Nephron progenitor cell (in vitro differentiated cells): ENCODE measurements at regions not wholly inside any gene's neighbourhood (a gene's known extent, or its start where the extent isn't known, plus 50 kb on each side); places are given as distances from the start of the nearest gene placed in this dataset.
A peak's percentile ranks its signal among the peaks of the same experiment; 100 is the strongest.

ENCODE experiments used
- DNase-seq: peaks from one replicate; pipeline ENCODE4 v3.0.0; 2021
- H3K27ac Mint-ChIP-seq: 2 replicates; pipeline ENCODE4 v1.8.0; 2021; ENCODE audit warnings: mild to moderate bottlenecking, moderate library complexity, mixed read lengths
- H3K27me3 Mint-ChIP-seq: 2 replicates; pipeline ENCODE4 v1.8.0; 2021; ENCODE audit warnings: mild to moderate bottlenecking, low read depth, mixed read lengths; ENCODE audit not compliant: poor library complexity
- H3K36me3 Mint-ChIP-seq: 2 replicates; pipeline ENCODE4 v1.8.0; 2021; ENCODE audit warnings: low read depth, mixed read lengths
- H3K4me1 Mint-ChIP-seq: 2 replicates; pipeline ENCODE4 v1.8.0; 2021; ENCODE audit warnings: mixed read lengths
- H3K4me3 Mint-ChIP-seq: 2 replicates; pipeline ENCODE4 v1.8.0; 2021; ENCODE audit warnings: mild to moderate bottlenecking, moderate library complexity, mixed read lengths
- H3K9me3 Mint-ChIP-seq: 2 replicates; pipeline ENCODE4 v1.8.0; 2021; ENCODE audit warnings: mild to moderate bottlenecking, moderate library complexity, mixed read lengths
- CTCF ChIP-seq: fragments of 200-600 bp; sonication (generic); IDR thresholded peaks from 2 replicates; pipeline ENCODE4 v1.5.0; 2021; ENCODE audit warnings: antibody characterized with exemption

DNA sequence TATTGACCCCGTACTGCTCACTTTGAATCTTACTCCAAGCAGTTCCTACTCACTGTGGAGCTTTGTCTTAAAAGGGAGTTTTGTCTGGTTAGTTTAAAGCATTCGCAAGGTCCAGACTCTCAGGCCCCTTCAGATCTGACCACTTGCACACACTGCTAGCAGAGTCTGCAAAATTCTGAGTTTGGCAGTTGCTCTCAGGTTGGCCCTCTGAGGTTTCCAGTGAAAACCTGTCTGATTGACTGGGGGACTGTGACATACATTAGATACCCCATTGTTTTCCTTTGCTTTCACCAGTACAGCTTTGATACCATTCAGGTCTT lies 149.2 kb downstream of the XPNPEP1 start:
- no peak for DNase-seq
- no peaks in the 10 kb centered on the region for H3K36me3 Mint-ChIP-seq
- no peaks in the 10 kb centered on the region for H3K27me3 Mint-ChIP-seq
- no peak overlapping the region for H3K27ac Mint-ChIP-seq
- no peak overlapping the region for H3K4me3 Mint-ChIP-seq
- H3K9me3 Mint-ChIP-seq: no peaks in the 10 kb centered on the region
- no peaks in the 10 kb centered on the region for H3K4me1 Mint-ChIP-seq
- no peak for TF ChIP-seq CTCF

DNA sequence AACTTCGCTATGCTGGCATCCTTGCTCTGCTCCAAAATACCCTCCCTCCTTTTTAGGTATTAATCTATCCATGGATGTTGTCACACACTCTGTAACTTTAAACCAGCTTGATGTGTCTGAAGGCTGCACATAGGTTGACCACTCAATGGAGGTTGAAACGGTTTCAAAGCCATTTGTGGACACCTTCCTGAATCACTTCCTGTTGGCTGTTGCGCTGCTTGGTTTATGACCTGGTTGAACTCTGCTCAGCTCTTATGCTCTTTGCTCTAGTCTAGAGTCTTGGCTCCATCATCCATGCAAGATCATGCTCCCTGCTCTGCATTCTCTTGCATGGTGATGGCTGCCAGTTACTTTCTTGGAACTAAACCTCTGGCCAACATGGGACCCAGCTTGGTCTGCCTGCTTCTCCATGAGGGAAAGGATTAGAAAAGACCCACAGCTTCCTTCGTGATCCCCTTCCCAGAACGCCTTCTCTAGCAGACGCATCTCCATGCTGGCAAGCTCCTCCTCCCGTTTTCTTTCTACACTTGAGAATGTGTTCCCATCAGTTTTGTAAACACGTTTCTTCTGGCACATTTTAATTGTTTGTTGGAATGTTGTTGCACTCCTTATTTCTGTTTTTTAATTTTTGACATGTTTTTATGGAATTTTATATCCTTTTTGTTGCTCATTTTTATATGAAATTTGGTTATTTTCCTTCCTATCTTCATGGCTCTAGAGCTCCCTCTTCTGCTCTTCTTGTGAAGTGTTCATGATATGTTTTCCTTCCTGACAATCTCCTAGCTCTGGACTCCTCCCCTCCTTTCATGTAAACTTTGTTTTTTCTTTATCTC lies 149.8 kb downstream of the XPNPEP1 start:
- no peaks in the 10 kb centered on the region for H3K27me3 Mint-ChIP-seq
- no peaks in the 10 kb centered on the region for H3K9me3 Mint-ChIP-seq
- H3K4me1 Mint-ChIP-seq: no peaks in the 10 kb centered on the region
- DNase-seq: no peak
- peak; percentile 66 for TF ChIP-seq CTCF
- no peak overlapping the region for H3K4me3 Mint-ChIP-seq
- H3K27ac Mint-ChIP-seq: no peak overlapping the region
- H3K36me3 Mint-ChIP-seq: no peaks in the 10 kb centered on the region

- no peaks in the 10 kb centered on the region for H3K4me1 Mint-ChIP-seq
- no peaks in the 10 kb centered on the region for H3K36me3 Mint-ChIP-seq
- TF ChIP-seq CTCF: no peak
- H3K27me3 Mint-ChIP-seq: no peaks in the 10 kb centered on the region
- H3K9me3 Mint-ChIP-seq: peaks cover 4% of the 10 kb centered on the region
- DNase-seq: no peak
- no peak overlapping the region for H3K4me3 Mint-ChIP-seq
- H3K27ac Mint-ChIP-seq: no peak overlapping the region
These were observed 152.6 kb downstream of the XPNPEP1 start for GRCh38 chr10:109770663-109771062.

GRCh38 chr10:109769966-109770365 lies 153.3 kb downstream of the XPNPEP1 start:
- no peaks in the 10 kb centered on the region for H3K27me3 Mint-ChIP-seq
- H3K4me1 Mint-ChIP-seq: no peaks in the 10 kb centered on the region
- no peak for DNase-seq
- H3K36me3 Mint-ChIP-seq: no peaks in the 10 kb centered on the region
- no peak overlapping the region for H3K27ac Mint-ChIP-seq
- H3K9me3 Mint-ChIP-seq: peaks cover 4% of the 10 kb centered on the region
- H3K4me3 Mint-ChIP-seq: no peak overlapping the region
- no peak for TF ChIP-seq CTCF

DNA sequence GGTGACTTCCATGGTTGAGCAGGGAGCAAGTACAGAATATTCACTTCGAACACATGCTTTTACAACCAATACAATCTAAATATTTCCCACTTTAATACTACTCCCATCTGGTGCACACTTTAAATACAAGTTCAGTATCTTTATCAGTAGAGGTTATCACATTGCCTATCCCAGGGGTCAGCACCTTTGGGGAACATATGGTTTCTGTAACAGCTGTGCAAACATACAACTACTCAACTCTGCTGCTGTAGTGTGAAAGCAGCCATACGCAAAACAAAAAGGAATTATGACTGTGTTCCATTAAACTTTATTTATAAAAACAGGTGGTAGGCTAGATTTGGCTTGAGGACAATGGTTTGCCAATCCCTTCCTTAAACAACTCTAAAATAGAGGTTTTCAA lies 157.5 kb downstream of the XPNPEP1 start:
- DNase-seq: no peak
- H3K36me3 Mint-ChIP-seq: no peaks in the 10 kb centered on the region
- peaks cover 4% of the 10 kb centered on the region for H3K9me3 Mint-ChIP-seq
- no peaks in the 10 kb centered on the region for H3K4me1 Mint-ChIP-seq
- H3K27me3 Mint-ChIP-seq: peaks cover 3% of the 10 kb centered on the region
- no peak overlapping the region for H3K4me3 Mint-ChIP-seq
- H3K27ac Mint-ChIP-seq: no peak overlapping the region
- no peak for TF ChIP-seq CTCF

- TF ChIP-seq CTCF: no peak
- Mint-ChIP-seq H3K27ac (no peak overlapping the region), H3K9me3 (peaks cover 4% of the 10 kb centered on the region), H3K27me3 (peaks cover 3% of the 10 kb centered on the region), H3K4me3 (no peak overlapping the region), H3K4me1 (no peaks in the 10 kb centered on the region), H3K36me3 (no peaks in the 10 kb centered on the region)
- no peak for DNase-seq
These were observed 160.8 kb downstream of the XPNPEP1 start for GRCh38 chr10:109762555-109762954.
